SK-N-SH (cell line): ENCODE measurements at regions not wholly inside any gene's neighbourhood (a gene's known extent, or its start where the extent isn't known, plus 50 kb on each side); places are given as distances from the start of the nearest gene placed in this dataset.

Experiments
- CHD2 ChIP-seq: fragments of 150-350 bp; IDR thresholded peaks from 2 replicates; pipeline ENCODE4 v1.6.1; 2018; ENCODE audit warnings: low read length; ENCODE audit not compliant: partially characterized antibody
- CTCF ChIP-seq: fragments of 200-600 bp; sonication (generic); IDR thresholded peaks from 2 replicates; pipeline ENCODE4 v1.6.1; 2017; ENCODE audit warnings: antibody characterized with exemption, mild to moderate bottlenecking, moderate library complexity
- FOXM1 ChIP-seq: IDR thresholded peaks from 2 replicates; pipeline ENCODE4 v1.4.0; 2012; ENCODE audit warnings: low read depth, mild to moderate bottlenecking
- JUND ChIP-seq: IDR thresholded peaks from 2 replicates; pipeline ENCODE4 v1.4.0; 2012
- MAX ChIP-seq: IDR thresholded peaks from 2 replicates; pipeline ENCODE4 v1.4.0; 2012; ENCODE audit warnings: low read depth
- POLR2AphosphoS5 ChIP-seq: IDR thresholded peaks from 2 replicates; pipeline ENCODE4 v1.6.1; 2012; ENCODE audit warnings: low read depth, low read length
- RXRA ChIP-seq: IDR thresholded peaks from 2 replicates; pipeline ENCODE4 v1.4.0; 2012; ENCODE audit warnings: low read depth, mild to moderate bottlenecking, borderline replicate concordance
- USF2 ChIP-seq: fragments of 150-350 bp; IDR thresholded peaks from 2 replicates; pipeline ENCODE4 v1.6.1; 2017; ENCODE audit warnings: antibody characterized with exemption, low read length, low read depth, borderline replicate concordance

GRCh38 chr5:23994581-23995370 lies 487.4 kb downstream of the PRDM9 start:
- no peak for TF ChIP-seq POLR2AphosphoS5
- TF ChIP-seq USF2 = no peak
- TF ChIP-seq CTCF = peak; percentile 39
- no peak for TF ChIP-seq FOXM1
- no peak for TF ChIP-seq RXRA
- no peak for TF ChIP-seq CHD2
- TF ChIP-seq MAX = no peak
- no peak for TF ChIP-seq JUND
